GM10266 (cell line): ENCODE measurements at regions not wholly inside any gene's neighbourhood (a gene's known extent, or its start where the extent isn't known, plus 50 kb on each side); places are given as distances from the start of the nearest gene placed in this dataset.
"Not testable (repeated sequence)": the region's sequence is repeated elsewhere in the genome, so short reads cannot be mapped to it uniquely, and the experiment has no call there.

Experiments used
- DNase-seq: peaks from one replicate; pipeline ENCODE4 v3.0.0; 2012; ENCODE audit errors: extremely low spot score
- TF ChIP-seq, protein P1 (sequence below): IDR thresholded peaks from 2 replicates; pipeline ENCODE4 v1.5.1; 2012; ENCODE audit warnings: mild to moderate bottlenecking, low read depth; ENCODE audit not compliant: control insufficient read depth, insufficient read depth; ENCODE audit errors: missing control alignments

DNA sequence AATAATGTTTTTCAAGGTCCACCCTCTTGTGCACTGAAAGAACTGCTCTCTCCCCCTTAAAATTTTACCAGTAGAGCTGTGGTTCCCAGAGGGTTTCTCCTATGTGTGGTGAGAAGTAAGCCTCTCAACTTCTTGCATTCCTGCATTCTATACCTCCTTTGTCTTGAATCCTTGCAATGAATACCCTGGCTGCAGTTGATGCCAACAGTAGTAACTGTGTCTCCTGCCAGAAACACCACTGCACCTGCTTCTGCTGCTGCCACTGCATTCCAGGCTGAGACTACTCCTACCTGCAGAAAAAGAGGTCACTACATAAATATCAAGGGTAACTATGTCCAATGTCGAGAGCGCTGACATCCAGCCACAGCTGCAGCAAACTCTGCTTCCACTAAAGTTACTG lies 203.7 kb downstream of the TMEM167A start:
- DNase-seq, result no peak
- TF ChIP-seq, protein P1, sequence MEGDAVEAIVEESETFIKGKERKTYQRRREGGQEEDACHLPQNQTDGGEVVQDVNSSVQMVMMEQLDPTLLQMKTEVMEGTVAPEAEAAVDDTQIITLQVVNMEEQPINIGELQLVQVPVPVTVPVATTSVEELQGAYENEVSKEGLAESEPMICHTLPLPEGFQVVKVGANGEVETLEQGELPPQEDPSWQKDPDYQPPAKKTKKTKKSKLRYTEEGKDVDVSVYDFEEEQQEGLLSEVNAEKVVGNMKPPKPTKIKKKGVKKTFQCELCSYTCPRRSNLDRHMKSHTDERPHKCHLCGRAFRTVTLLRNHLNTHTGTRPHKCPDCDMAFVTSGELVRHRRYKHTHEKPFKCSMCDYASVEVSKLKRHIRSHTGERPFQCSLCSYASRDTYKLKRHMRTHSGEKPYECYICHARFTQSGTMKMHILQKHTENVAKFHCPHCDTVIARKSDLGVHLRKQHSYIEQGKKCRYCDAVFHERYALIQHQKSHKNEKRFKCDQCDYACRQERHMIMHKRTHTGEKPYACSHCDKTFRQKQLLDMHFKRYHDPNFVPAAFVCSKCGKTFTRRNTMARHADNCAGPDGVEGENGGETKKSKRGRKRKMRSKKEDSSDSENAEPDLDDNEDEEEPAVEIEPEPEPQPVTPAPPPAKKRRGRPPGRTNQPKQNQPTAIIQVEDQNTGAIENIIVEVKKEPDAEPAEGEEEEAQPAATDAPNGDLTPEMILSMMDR, result no peak

DNA sequence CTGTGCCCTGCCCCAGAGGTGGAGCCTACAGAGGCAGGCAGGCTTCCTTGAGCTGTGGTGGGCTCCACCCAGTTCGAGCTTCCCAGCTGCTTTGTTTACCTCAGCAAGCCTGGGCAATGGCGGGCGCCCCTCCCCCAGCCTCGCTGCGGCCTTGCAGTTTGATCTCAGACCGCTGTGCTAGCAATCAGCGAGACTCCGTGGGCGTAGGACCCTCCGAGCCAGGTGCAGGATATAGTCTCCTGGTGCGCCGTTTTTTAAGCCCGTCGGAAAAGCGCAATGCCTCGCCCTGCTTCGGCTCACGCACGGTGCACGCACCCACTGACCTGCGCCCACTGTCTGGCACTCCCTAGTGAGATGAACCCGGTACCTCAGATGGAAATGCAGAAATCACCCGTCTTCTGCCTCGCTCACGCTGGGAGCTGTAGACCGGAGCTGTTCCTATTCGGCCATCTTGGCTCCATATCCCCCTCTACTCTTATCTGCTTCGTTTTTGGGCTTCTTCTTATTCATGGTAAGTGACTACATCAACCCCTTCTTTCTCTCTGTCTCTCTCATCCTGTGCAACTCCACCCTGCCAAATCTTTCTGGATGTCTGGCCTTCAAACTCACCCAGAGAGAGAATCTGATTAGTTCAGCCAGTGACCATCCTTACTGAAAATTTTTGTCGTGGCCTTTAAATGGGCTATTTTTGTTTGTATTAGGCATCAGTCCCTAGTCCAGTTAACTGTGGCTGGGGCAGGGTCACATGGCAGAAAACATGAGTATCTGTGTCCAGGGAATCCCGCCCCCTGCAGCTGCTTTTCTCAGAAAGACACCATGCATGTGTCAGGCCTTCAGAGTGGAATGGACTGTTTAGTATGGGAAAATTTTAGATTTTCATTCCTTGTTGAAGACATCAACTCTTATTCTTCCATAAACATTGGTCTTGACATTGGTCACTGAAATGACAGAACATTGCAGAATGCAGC lies 204.6 kb downstream of the TMEM167A start:
- not testable (repeated sequence) for DNase-seq

DNA sequence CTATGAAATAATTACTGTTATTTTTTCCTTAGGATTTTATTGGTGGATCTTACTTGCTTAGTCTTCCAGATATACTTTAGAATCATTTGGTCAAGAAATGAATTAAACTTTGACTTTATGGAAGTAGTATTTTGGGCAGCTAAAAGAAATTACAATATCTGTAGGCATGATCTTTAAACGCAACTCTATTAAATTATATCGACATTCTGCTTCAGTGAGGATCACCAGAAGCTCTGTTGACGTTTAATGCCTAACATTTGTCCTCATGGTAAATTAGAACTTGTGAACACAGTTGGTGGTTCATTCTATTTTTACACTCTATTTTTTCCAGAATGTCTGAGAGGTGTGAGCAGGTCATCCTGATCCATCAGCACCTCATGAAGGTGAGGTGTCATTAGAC lies 211.6 kb downstream of the TMEM167A start:
- TF ChIP-seq, protein P1, result no peak
- DNase-seq, result no peak

DNA sequence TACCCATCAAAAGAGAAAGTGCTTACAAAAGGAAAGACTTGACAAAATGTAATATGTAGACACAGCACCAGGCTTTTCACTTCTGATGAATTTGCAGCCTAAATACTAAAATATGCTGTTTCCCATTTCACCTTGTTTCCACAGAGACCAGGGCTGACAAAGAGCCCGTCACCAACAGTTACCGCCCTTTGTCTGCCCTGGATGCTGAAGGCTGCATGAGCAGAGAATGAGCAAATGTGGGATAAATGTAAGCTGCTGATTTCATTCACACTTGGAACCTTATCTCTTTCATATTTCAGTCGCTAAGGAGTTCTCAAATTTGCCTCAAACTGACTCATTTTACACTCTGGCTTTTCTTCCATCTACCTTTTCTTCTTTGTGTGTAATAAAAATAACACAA lies 213.9 kb downstream of the TMEM167A start:
- TF ChIP-seq, protein P1, result no peak
- no peak for DNase-seq

DNA sequence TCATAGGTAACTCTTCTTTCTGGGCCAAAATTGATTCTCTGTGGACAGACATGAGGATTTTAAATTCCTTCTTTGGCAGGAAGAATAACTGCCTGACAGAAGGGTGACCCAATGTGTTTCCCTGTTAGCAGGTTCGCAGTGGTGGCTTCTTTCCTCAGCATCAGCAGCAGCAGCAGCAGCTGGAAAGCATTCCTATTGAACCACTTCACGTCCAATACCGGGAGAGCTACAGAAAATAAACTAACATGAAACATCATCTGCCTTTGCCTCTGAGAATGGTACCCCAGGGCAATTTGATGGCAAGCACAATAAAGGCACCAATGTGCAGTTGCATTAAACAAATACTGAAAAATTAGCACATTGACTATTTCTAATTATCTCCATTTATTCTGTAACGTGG lies 214.5 kb downstream of the TMEM167A start:
- TF ChIP-seq, protein P1, result no peak
- no peak for DNase-seq

DNA sequence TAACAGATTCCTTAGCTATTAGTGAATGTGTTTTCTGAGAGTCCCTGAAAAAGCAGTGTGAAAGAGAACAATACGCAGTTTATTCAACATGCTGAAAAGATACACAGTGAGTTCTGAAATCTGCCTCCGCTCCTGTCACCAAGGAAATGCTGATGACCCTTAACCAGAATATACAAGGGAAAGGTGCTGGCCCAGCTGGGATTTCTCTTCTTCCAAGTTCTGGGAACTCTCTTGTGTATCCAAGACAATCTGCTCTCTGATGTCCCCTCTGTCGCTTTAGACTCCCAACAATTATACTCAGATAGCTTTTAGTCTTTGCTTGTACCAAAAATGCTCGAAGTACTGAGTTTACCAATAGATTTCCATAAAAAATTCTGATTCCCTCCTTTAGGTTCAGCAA lies 214.9 kb downstream of the TMEM167A start:
- TF ChIP-seq, protein P1, result no peak
- no peak for DNase-seq

DNA sequence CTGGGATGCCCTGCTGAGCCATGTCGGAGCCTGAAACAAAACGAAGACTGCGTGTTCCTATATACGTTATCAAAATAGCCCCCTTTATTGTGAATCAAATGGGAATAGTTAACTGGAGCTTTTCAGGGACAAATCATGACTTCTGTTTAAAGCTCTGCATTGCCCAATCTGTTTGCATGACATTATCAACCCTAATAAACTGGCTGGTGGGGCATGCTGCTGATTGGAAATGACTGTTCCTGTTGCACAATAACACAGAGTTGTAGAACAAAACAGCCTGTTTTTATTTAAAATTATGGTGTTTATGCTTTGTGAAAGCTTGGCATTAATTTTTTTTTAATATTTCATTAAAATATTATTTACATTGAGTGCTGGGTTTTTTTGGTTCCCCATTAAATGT lies 215.5 kb downstream of the TMEM167A start:
- no peak for DNase-seq

More for the DNA sequence above, 215.5 kb downstream of the TMEM167A start:
- TF ChIP-seq, protein P1, result no peak
